ENCODE measurements at regions not wholly inside any gene's neighbourhood (a gene's known extent, or its start where the extent isn't known, plus 50 kb on each side); places are given as distances from the start of the nearest gene placed in this dataset.

- H3K4me3 ChIP-seq (ENCODE audit: low read length), result no peak overlapping the region
- no peak for TF ChIP-seq CTCF (conservative IDR thresholded peaks at IDR 0.05; ENCODE audit: low read depth, low read length)
- DNase-seq (ENCODE audit: low read depth), result no peak
These were observed 239.8 kb downstream of the TBX18 start for GRCh38 chr6:84524636-84525035.

- no peak for TF ChIP-seq CTCF (conservative IDR thresholded peaks at IDR 0.05; ENCODE audit: low read depth, low read length)
- peak; percentile 39 for DNase-seq (ENCODE audit: low read depth)
- H3K4me3 ChIP-seq (ENCODE audit: low read length), result no peak overlapping the region
These were observed 242.3 kb downstream of the TBX18 start for GRCh38 chr6:84522135-84522549.

GRCh38 chr6:84521511-84521910, 242.9 kb downstream of the TBX18 start:
- H3K4me3 ChIP-seq (ENCODE audit: low read length), result no peak overlapping the region
- no peak for TF ChIP-seq CTCF (conservative IDR thresholded peaks at IDR 0.05; ENCODE audit: low read depth, low read length)
- no peak for DNase-seq (ENCODE audit: low read depth)

- TF ChIP-seq CTCF (conservative IDR thresholded peaks at IDR 0.05; ENCODE audit: low read depth, low read length), result no peak
- DNase-seq (ENCODE audit: low read depth), result no peak
- no peak overlapping the region for H3K4me3 ChIP-seq (ENCODE audit: low read length)
These were observed 246.5 kb downstream of the TBX18 start for GRCh38 chr6:84517741-84518530.

- DNase-seq (ENCODE audit: low read depth), result no peak
- no peak for TF ChIP-seq CTCF (conservative IDR thresholded peaks at IDR 0.05; ENCODE audit: low read depth, low read length)
- H3K4me3 ChIP-seq (ENCODE audit: low read length), result no peak overlapping the region
These were observed 248.2 kb downstream of the TBX18 start for GRCh38 chr6:84516154-84516553.

GRCh38 chr6:84515067-84515466, 249.3 kb downstream of the TBX18 start:
- TF ChIP-seq CTCF (conservative IDR thresholded peaks at IDR 0.05; ENCODE audit: low read depth, low read length), result no peak
- DNase-seq (ENCODE audit: low read depth), result no peak
- H3K4me3 ChIP-seq (ENCODE audit: low read length), result no peak overlapping the region

All from retinal pigment epithelial cell (primary cell).